ENCODE measurements at regions not wholly inside any gene's neighbourhood (a gene's known extent, or its start where the extent isn't known, plus 50 kb on each side); places are given as distances from the start of the nearest gene placed in this dataset.

DNA sequence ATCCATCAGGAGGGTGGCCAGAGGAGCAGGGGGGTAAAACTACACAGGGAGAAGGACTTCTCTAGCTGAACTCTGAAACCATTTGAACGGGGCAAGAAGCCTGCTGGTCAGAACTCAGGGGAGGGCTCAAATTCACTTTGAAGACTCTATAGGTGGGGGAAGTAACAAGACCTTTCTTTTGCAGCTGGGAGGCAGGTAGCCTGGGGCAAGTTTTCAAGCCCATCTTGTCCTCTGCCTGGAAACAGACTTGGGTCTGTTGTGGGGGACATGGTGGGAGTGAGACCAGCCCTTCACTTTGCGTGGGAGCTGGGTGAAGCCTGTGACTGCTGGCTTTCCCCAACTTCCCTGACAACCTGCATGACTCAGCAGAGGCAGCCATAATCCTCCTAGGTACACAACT is 312.3 kb downstream of the SPRY1 start:
- CTCF ChIA-PET: no interaction called here
- H3K27me3 ChIP-seq (ENCODE audit: control insufficient read depth, insufficient read depth, low read length): 0 out of 2 replicates have a peak, but pooled peaks cover 1% of the 10 kb centered on the region
- no peaks in the 10 kb centered on the region for H3K36me3 ChIP-seq (ENCODE audit: control insufficient read depth, insufficient read depth, low read length)
- no peak for DNase-seq (ENCODE audit: low read depth)
- POLR2A ChIA-PET: no interaction called here
- TF ChIP-seq, protein P1, sequence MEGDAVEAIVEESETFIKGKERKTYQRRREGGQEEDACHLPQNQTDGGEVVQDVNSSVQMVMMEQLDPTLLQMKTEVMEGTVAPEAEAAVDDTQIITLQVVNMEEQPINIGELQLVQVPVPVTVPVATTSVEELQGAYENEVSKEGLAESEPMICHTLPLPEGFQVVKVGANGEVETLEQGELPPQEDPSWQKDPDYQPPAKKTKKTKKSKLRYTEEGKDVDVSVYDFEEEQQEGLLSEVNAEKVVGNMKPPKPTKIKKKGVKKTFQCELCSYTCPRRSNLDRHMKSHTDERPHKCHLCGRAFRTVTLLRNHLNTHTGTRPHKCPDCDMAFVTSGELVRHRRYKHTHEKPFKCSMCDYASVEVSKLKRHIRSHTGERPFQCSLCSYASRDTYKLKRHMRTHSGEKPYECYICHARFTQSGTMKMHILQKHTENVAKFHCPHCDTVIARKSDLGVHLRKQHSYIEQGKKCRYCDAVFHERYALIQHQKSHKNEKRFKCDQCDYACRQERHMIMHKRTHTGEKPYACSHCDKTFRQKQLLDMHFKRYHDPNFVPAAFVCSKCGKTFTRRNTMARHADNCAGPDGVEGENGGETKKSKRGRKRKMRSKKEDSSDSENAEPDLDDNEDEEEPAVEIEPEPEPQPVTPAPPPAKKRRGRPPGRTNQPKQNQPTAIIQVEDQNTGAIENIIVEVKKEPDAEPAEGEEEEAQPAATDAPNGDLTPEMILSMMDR (IDR thresholded peaks at IDR 0.05; ENCODE audit: insufficient read depth, low read depth, low read length): no peak
- H3K4me3 ChIP-seq (ENCODE audit: low read depth, low read length): no peak overlapping the region

DNA sequence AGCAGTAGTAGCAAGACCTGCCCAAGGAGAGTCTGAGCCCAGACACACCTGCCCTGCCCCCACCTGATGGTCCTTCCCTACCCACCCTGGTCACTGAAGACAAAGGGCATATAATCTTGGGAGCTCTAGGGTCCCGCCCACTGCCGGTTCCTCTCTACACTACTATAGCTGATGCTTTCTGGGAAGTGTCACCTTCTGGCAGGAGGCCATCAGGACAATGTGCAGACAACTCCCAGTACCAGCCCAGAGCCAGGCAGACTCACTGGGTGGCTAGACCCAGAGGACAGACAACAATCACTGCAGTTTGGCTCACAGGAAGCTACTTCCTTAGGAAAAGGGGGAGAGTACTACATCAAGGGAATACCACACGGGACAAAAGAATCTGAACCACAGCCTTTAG is 312.7 kb downstream of the SPRY1 start:
- Histone ChIP-seq H3K27me3 (ENCODE audit: control insufficient read depth, insufficient read depth, low read length) (0 out of 2 replicates have a peak, but pooled peaks cover 1% of the 10 kb centered on the region), H3K4me3 (ENCODE audit: low read depth, low read length) (no peak overlapping the region), H3K36me3 (ENCODE audit: control insufficient read depth, insufficient read depth, low read length) (no peaks in the 10 kb centered on the region)
- ChIA-PET POLR2A (no interaction called here), CTCF (no interaction called here)
- TF ChIP-seq, protein P1 (IDR thresholded peaks at IDR 0.05; ENCODE audit: insufficient read depth, low read depth, low read length): no peak
- no peak for DNase-seq (ENCODE audit: low read depth)

DNA sequence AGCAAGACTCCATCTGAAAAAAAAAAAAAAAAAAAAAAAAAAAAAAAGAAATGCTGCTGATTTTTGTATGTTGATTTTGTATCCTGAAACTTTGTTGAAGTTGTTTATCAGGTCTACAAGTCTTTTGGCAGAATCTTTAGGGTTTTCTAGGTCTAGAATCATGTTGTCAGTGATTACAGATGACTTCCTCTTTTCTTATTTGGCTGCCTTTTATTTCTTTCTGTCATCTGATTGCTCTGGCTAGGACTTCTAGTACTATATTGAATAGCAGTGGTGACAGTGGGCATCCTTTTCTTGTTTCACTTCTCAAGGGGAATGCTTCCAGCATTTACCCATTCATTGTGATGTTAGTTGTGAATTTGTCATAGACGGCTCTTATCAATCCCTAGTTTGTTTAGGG is 334.4 kb downstream of the SPRY1 start:
- no peaks in the 10 kb centered on the region for H3K27me3 ChIP-seq (ENCODE audit: control insufficient read depth, insufficient read depth, low read length)
- H3K36me3 ChIP-seq (ENCODE audit: control insufficient read depth, insufficient read depth, low read length): no peaks in the 10 kb centered on the region
- no peak overlapping the region for H3K4me3 ChIP-seq (ENCODE audit: low read depth, low read length)
- POLR2A ChIA-PET: no interaction called here
- TF ChIP-seq, protein P1 (IDR thresholded peaks at IDR 0.05; ENCODE audit: insufficient read depth, low read depth, low read length): no peak
- CTCF ChIA-PET: no interaction called here
- no peak for DNase-seq (ENCODE audit: low read depth)

DNA sequence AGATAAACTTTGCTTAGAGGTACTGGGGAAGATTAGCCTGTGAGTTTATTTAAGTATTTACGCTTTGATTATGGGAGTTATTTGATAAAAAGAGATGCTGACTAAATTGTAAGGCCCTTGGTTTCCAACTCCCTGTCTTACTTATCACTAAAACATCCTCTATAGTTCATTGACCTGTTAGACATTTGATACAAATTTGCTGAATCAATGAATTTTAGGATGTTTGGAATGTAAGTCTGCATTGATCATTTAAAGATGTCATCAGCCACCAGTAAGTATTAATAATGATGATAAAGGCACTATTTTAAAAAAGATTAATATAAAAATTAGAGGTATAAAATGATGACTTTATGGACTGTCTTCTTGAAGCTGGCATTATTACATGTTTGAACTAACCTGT is 340.6 kb downstream of the SPRY1 start:
- TF ChIP-seq, protein P1 (IDR thresholded peaks at IDR 0.05; ENCODE audit: insufficient read depth, low read depth, low read length): no peak
- Histone ChIP-seq H3K4me3 (ENCODE audit: low read depth, low read length) (no peak overlapping the region), H3K27me3 (ENCODE audit: control insufficient read depth, insufficient read depth, low read length) (no peaks in the 10 kb centered on the region), H3K36me3 (ENCODE audit: control insufficient read depth, insufficient read depth, low read length) (no peaks in the 10 kb centered on the region)
- no peak for DNase-seq (ENCODE audit: low read depth)
- ChIA-PET CTCF (interaction anchor here (0.7 kb wide), 1 partner anchor 8 kb away, joined by 3 read pairs; no protein-coding TSS in a partner anchor), POLR2A (no interaction called here)

DNA sequence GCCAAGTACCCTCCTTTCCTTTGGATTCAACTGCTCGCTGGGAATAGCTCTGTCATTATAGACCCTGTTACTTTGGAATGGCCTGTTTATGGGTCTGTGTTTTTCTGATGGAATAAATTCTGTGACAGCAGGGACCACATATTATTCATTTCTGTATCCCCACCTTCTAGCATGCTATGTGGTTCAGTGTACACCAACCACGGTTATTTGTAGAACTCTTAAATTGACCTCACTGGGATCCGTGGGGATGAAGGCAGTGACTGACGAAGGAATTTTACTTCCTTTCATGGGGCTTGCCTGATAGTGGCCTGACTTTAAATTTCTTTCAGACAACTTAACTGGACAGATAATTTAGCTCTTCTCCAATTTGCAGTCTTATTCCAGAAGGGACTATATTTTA is 343.2 kb downstream of the SPRY1 start:
- CTCF ChIA-PET: interaction anchor here (0.6 kb wide), 1 partner anchor 70 kb away, joined by 3 read pairs; no protein-coding TSS in a partner anchor

More for the DNA sequence above, 343.2 kb downstream of the SPRY1 start:
- Histone ChIP-seq H3K27me3 (ENCODE audit: control insufficient read depth, insufficient read depth, low read length) (no peaks in the 10 kb centered on the region), H3K4me3 (ENCODE audit: low read depth, low read length) (no peak overlapping the region), H3K36me3 (ENCODE audit: control insufficient read depth, insufficient read depth, low read length) (no peaks in the 10 kb centered on the region)
- no peak for DNase-seq (ENCODE audit: low read depth)
- TF ChIP-seq, protein P1 (IDR thresholded peaks at IDR 0.05; ENCODE audit: insufficient read depth, low read depth, low read length): no peak
- POLR2A ChIA-PET: no interaction called here
